Right lobe of liver (tissue), 6 donors: ENCODE measurements at regions not wholly inside any gene's neighbourhood (a gene's known extent, or its start where the extent isn't known, plus 50 kb on each side); places are given as distances from the start of the nearest gene placed in this dataset.

Experiments
- ATAC-seq, 4 donors: fragments of 200-7000 bp; cut with Tn5 transposase; one replicate each; pipeline ENCODE4 v1.9.1; 2020; ENCODE audit warnings: mild to moderate bottlenecking in 4 of 4, moderate library complexity in 4 of 4
- DNase-seq, 3 donors: peaks; one replicate each; pipeline ENCODE4 v3.0.0-alpha.2; 2020
- H3K27ac ChIP-seq, 3 donors: fragments of 200-600 bp; one replicate each; pipeline ENCODE4 v1.8.0; 2022
- H3K27me3 ChIP-seq, 2 donors: fragments of 200-600 bp; one replicate each; pipeline ENCODE4 v1.8.0; 2022
- H3K36me3 ChIP-seq, 4 donors: fragments of 200-600 bp; sonication (generic) in 1 of 4; one replicate each; pipeline versions ENCODE4 v1.5.1 to v1.8.0; 2017 to 2022; ENCODE audit warnings: control low read depth in 1 of 4
- H3K4me1 ChIP-seq, 4 donors: fragments of 200-600 bp; sonication (generic) in 1 of 4; one replicate each; pipeline versions ENCODE4 v1.5.1 to v1.8.0; 2017 to 2022; ENCODE audit warnings: control low read depth in 1 of 4
- H3K4me3 ChIP-seq, 3 donors: fragments of 200-600 bp; one replicate each; pipeline ENCODE4 v1.8.0; 2022
- H3K9me3 ChIP-seq, 4 donors: fragments of 200-600 bp; sonication (generic) in 1 of 4; one replicate each; pipeline versions ENCODE4 v1.5.1 to v1.8.0; 2017 to 2022; ENCODE audit warnings: control low read depth in 1 of 4
- CTCF ChIP-seq, 4 donors: fragments of 200-600 bp in 3 of 4; fragments of 450-650 bp in 1 of 4; IDR thresholded peaks; one replicate each; pipeline versions ENCODE4 v1.5.1 to v1.8.0; 2016 to 2022; ENCODE audit warnings: antibody characterized with exemption in 4 of 4, mild to moderate bottlenecking in 2 of 4
- POLR2A ChIP-seq: fragments of 450-650 bp; IDR thresholded peaks from one replicate; pipeline ENCODE4 v1.6.1; 2017; ENCODE audit warnings: antibody characterized with exemption, mild to moderate bottlenecking
- WGBS: methylation state at CpG from one replicate; pipeline ENCODE4 v1.1.6; 2018; ENCODE audit warnings: low coverage, low lambda C conversion rate; ENCODE audit not compliant: insufficient coverage; ENCODE audit errors: missing lambda C conversion rate; 5-methylcytosine and 5-hydroxymethylcytosine counted together
- intact Hi-C, 2 donors: fragments of 100-400 bp; cut with DNase I; formaldehyde crosslinking; loops; one replicate each; pipeline versions ENCODE4 v1.11.2 to v1.14.1; 2022
- donor health status: DM: no; HTN: yes; CAD: no.
- donor health status: DM: no; HTN: no; CAD: no.
- donor health status: DM: no; HTN: no; CAD: no.
- donor health status: DM: no; HTN: yes; CAD: no.
- donor health status: DM: no; HTN: yes; CAD: no.

- 33% methylated on average over 4 of the region's 4 CpGs for WGBS
- H3K4me3 ChIP-seq: no peak overlapping the region
- no peak overlapping the region for H3K27ac ChIP-seq
- peaks cover 0 to 26% (median 5%) of the 10 kb centered on the region in 4 donors for H3K4me1 ChIP-seq
- H3K36me3 ChIP-seq: no peaks in the 10 kb centered on the region
- ATAC-seq (peak; percentile 59 to 88 (median 80)), DNase-seq (no peak)
- intact Hi-C loops: no loop called here
- no peaks in the 10 kb centered on the region for H3K9me3 ChIP-seq
- TF ChIP-seq POLR2A: no peak
- TF ChIP-seq CTCF (IDR thresholded peaks at IDR 0.05): no peak
- no peaks in the 10 kb centered on the region for H3K27me3 ChIP-seq
Measured at GRCh38 chr3:64865839-64866570, 178.2 kb upstream of the ADAMTS9 start.

GRCh38 chr3:64863226-64864212, 175.7 kb upstream of the ADAMTS9 start:
- H3K4me1 ChIP-seq: peaks cover 0 to 26% (median 5%) of the 10 kb centered on the region in 4 donors
- TF ChIP-seq CTCF (IDR thresholded peaks at IDR 0.05) (no peak), POLR2A (no peak)
- no peak overlapping the region for H3K4me3 ChIP-seq
- no peak overlapping the region for H3K27ac ChIP-seq
- DNase-seq (no peak), ATAC-seq (peak; percentile 42 to 74 (median 60))
- WGBS: 72% methylated on average over 10 of the region's 11 CpGs
- no peaks in the 10 kb centered on the region for H3K36me3 ChIP-seq
- H3K27me3 ChIP-seq: no peaks in the 10 kb centered on the region
- no peaks in the 10 kb centered on the region for H3K9me3 ChIP-seq
- intact Hi-C loops: no loop called here

- H3K36me3 ChIP-seq: no peaks in the 10 kb centered on the region
- no peak overlapping the region for H3K4me3 ChIP-seq
- TF ChIP-seq CTCF (IDR thresholded peaks at IDR 0.05) (no peak), POLR2A (no peak)
- peak in 2 of 4 donors; percentile 19 to 42 for ATAC-seq
- no peak overlapping the region for H3K27ac ChIP-seq
- DNase-seq: no peak
- H3K9me3 ChIP-seq: no peaks in the 10 kb centered on the region
- H3K27me3 ChIP-seq: no peaks in the 10 kb centered on the region
- intact Hi-C loops: no loop called here
- WGBS: 31% methylated on average over 3 of the region's 3 CpGs
- peaks cover 0 to 26% (median 5%) of the 10 kb centered on the region in 4 donors for H3K4me1 ChIP-seq
Measured at GRCh38 chr3:64861684-64862083, 173.9 kb upstream of the ADAMTS9 start.

- no peaks in the 10 kb centered on the region for H3K36me3 ChIP-seq
- DNase-seq: no peak
- ATAC-seq: no peak
Measured at GRCh38 chr3:64860536-64860870, 172.7 kb upstream of the ADAMTS9 start.

More at GRCh38 chr3:64860536-64860870, 172.7 kb upstream of the ADAMTS9 start:
- TF ChIP-seq POLR2A (no peak), CTCF (IDR thresholded peaks at IDR 0.05) (no peak)
- WGBS: 88% methylated on average over 2 of the region's 2 CpGs
- Histone ChIP-seq H3K4me3 (no peak overlapping the region), H3K27me3 (no peaks in the 10 kb centered on the region), H3K4me1 (peaks cover 0 to 18% (median 3%) of the 10 kb centered on the region in 4 donors), H3K27ac (no peak overlapping the region), H3K9me3 (no peaks in the 10 kb centered on the region)
- intact Hi-C loops: no loop called here
